Endodermal cell (in vitro differentiated cells): ENCODE measurements at regions not wholly inside any gene's neighbourhood (a gene's known extent, or its start where the extent isn't known, plus 50 kb on each side); places are given as distances from the start of the nearest gene placed in this dataset.

Source experiments
- DNase-seq: peaks from one replicate; pipeline ENCODE4 v3.0.0-alpha.2; 2017
- H3K27ac ChIP-seq: 2 replicates; pipeline ENCODE4 v1.5.1; 2013; ENCODE audit warnings: mild to moderate bottlenecking, low read depth, low read length, moderate library complexity
- H3K27me3 ChIP-seq: 2 replicates; pipeline ENCODE4 v1.6.1; 2013; ENCODE audit warnings: mild to moderate bottlenecking, low read length, moderate library complexity; ENCODE audit not compliant: insufficient read depth, control insufficient read depth, poor library complexity, severe bottlenecking
- H3K36me3 ChIP-seq: 2 replicates; pipeline ENCODE4 v1.7.0; 2013; ENCODE audit warnings: mild to moderate bottlenecking, low read length, moderate library complexity; ENCODE audit not compliant: control insufficient read depth, insufficient read depth
- H3K4me1 ChIP-seq: one replicate; pipeline ENCODE4 v1.7.0; 2013; ENCODE audit warnings: low read length; ENCODE audit not compliant: control insufficient read depth, insufficient read depth
- H3K4me3 ChIP-seq: 2 replicates; pipeline ENCODE4 v1.5.1; 2013; ENCODE audit warnings: mild to moderate bottlenecking, low read length, moderate library complexity
- H3K9ac ChIP-seq: 2 replicates; pipeline ENCODE4 v1.6.1; 2013; ENCODE audit warnings: mild to moderate bottlenecking, low read length, moderate library complexity; ENCODE audit not compliant: poor library complexity, severe bottlenecking; ENCODE audit errors: extremely low read depth
- H3K9me3 ChIP-seq: 2 replicates; pipeline ENCODE4 v1.6.1; 2013; ENCODE audit warnings: mild to moderate bottlenecking, low read length, moderate library complexity; ENCODE audit not compliant: control insufficient read depth
- H3K27ac Mint-ChIP-seq: 2 replicates; pipeline ENCODE4 v1.8.0; 2020; ENCODE audit warnings: mixed read lengths
- H3K27me3 Mint-ChIP-seq: 2 replicates; pipeline ENCODE4 v1.8.0; 2021; ENCODE audit warnings: mild to moderate bottlenecking, mixed read lengths; ENCODE audit not compliant: insufficient read depth
- H3K36me3 Mint-ChIP-seq: 2 replicates; pipeline ENCODE4 v1.8.0; 2020; ENCODE audit warnings: low read depth, mixed read lengths
- H3K4me1 Mint-ChIP-seq: 2 replicates; pipeline ENCODE4 v1.8.0; 2020; ENCODE audit warnings: mixed read lengths
- H3K4me3 Mint-ChIP-seq: 2 replicates; pipeline ENCODE4 v1.8.0; 2020; ENCODE audit warnings: mild to moderate bottlenecking, moderate library complexity, mixed read lengths
- H3K9me3 Mint-ChIP-seq: 2 replicates; pipeline ENCODE4 v1.8.0; 2020; ENCODE audit warnings: mild to moderate bottlenecking, mixed read lengths
- CTCF ChIP-seq: fragments of 200-600 bp; sonication (generic); conservative IDR thresholded peaks from 2 replicates; pipeline ENCODE4 v1.5.0; 2021; ENCODE audit warnings: antibody characterized with exemption, mild to moderate bottlenecking
- WGBS, 2 experiments: methylation state at CpG; one replicate each; pipeline versions ENCODE4 v1.1.5 to v1.1.7; 2013; ENCODE audit warnings: missing lambda C conversion rate in 2 of 2, mixed read lengths in 1 of 2; ENCODE audit not compliant: insufficient coverage in 1 of 2, insufficient read length in 1 of 2; 5-methylcytosine and 5-hydroxymethylcytosine counted together

DNA sequence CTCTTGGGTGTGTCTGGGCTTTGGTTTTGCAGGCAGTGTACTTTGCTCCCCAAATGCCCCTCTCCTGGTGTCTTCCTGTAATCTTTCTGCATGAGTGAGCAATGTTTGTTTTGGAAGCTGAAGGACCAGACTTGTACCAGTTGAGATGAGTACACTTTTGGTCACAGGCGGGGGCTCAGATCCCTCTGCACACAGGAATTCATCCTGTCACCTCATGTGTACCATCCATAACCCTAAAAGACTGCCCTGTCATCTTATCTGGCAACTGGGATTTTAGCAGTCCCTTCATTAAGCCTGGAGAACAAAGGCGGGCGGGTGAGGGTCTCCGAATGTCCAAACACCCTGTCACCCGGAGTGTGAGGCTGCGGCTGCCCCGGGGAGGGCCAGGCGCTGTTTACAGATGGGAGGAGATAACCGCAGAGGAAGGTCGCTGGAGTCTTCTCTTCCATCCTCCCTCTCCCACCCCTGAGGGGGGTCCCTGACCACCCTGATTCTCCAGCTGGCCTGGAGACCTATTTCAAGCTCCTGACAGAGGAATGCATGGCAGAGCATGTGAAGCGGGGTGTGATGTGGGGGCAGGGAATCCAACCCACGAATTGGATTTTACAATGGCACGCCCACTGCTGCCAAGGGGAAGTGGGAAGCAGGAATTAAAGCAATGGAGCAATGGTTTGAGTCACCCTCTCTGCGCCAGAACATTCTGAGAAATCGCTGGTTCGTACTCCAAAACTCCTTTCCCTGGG lies 158.2 kb upstream of the MYCN start:
- H3K4me1 Mint-ChIP-seq = peaks cover 13% of the 10 kb centered on the region
- H3K9me3 ChIP-seq = no peaks in the 10 kb centered on the region
- no peaks in the 10 kb centered on the region for H3K36me3 Mint-ChIP-seq
- H3K4me3 ChIP-seq = no peak overlapping the region
- no peak overlapping the region for H3K27ac Mint-ChIP-seq
- no peaks in the 10 kb centered on the region for H3K27me3 ChIP-seq
- H3K36me3 ChIP-seq = no peaks in the 10 kb centered on the region
- H3K4me3 Mint-ChIP-seq = no peak overlapping the region
- H3K27me3 Mint-ChIP-seq = no peaks in the 10 kb centered on the region
- no peaks in the 10 kb centered on the region for H3K9me3 Mint-ChIP-seq
- H3K27ac ChIP-seq = no peak overlapping the region
- TF ChIP-seq CTCF = no peak
- 78 to 83% methylated on average over 7 to 16 of the region's 16 CpGs for WGBS, 2 experiments
- H3K9ac ChIP-seq = no peak overlapping the region
- H3K4me1 ChIP-seq = no peaks in the 10 kb centered on the region
- no peak for DNase-seq

GRCh38 chr2:15782769-15783294 lies 157.5 kb upstream of the MYCN start:
- Mint-ChIP-seq H3K4me1 (peaks cover 13% of the 10 kb centered on the region), H3K27me3 (no peaks in the 10 kb centered on the region), H3K4me3 (no peak overlapping the region), H3K27ac (no peak overlapping the region), H3K9me3 (no peaks in the 10 kb centered on the region), H3K36me3 (no peaks in the 10 kb centered on the region)
- Histone ChIP-seq H3K4me3 (no peak overlapping the region), H3K9me3 (no peaks in the 10 kb centered on the region), H3K36me3 (no peaks in the 10 kb centered on the region), H3K4me1 (no peaks in the 10 kb centered on the region), H3K27me3 (no peaks in the 10 kb centered on the region), H3K9ac (no peak overlapping the region), H3K27ac (no peak overlapping the region)
- no peak for DNase-seq
- TF ChIP-seq CTCF = no peak
- 92 to 94% methylated on average over 5 to 7 of the region's 7 CpGs for whole genome bisulfite sequencing, 2 experiments

DNA sequence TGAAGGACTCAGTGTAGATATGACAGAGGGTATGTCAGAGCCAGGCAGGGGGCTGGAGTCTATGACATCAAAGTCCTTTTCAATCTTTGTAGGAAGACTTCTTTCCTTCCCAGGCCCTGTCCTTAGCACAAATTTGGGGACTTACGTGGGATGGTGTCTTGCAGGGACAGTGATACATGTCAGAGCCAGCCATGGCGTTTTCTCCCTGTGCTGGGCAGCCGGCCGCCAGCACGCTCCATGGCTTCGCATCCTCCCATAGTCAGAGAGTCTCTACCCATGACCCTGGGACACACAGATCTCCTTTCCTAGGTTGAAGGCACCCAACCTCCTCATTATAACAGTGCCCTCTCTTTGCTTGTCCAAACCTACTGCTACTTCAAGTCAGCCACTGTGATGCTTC lies 156.9 kb upstream of the MYCN start:
- Mint-ChIP-seq H3K27ac (no peak overlapping the region), H3K4me3 (no peak overlapping the region), H3K9me3 (no peaks in the 10 kb centered on the region), H3K36me3 (no peaks in the 10 kb centered on the region), H3K27me3 (no peaks in the 10 kb centered on the region), H3K4me1 (peaks cover 13% of the 10 kb centered on the region)
- Histone ChIP-seq H3K27ac (no peak overlapping the region), H3K27me3 (no peaks in the 10 kb centered on the region), H3K9me3 (no peaks in the 10 kb centered on the region), H3K36me3 (no peaks in the 10 kb centered on the region), H3K9ac (no peak overlapping the region), H3K4me3 (no peak overlapping the region), H3K4me1 (no peaks in the 10 kb centered on the region)
- DNase-seq = no peak
- WGBS, 2 experiments = 96% methylated on average over 6 of the region's 6 CpGs; no CpG with 5 or more reads in 1 of the 2 experiments
- no peak for TF ChIP-seq CTCF
